ENCODE measurements at regions not wholly inside any gene's neighbourhood (a gene's known extent, or its start where the extent isn't known, plus 50 kb on each side); places are given as distances from the start of the nearest gene placed in this dataset.

DNA sequence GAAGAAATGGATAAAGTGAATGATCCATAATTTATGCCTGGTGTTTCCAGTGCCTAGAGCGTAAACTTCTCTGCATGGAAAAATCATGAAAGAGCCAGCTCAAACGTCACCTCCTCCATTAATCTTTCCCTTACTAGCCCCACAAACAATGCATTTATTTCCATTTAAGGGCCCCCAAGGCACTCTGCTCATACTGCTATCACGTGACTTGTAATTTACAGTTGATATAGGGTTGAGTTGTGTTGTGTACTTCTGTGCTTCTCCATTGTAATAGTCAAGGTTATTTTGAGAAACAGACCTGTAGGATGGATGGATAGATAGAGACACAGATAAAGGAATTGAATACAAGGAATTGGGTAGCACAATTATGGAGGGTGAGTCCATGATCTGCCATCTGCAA, 1034.7 kb upstream of the GHITM start:
- DNase-seq (ENCODE audit: low spot score) (no peak), ATAC-seq (ENCODE audit: low FRiP score) (no peak)
- no peak for TF ChIP-seq CTCF (IDR thresholded peaks at IDR 0.05)

DNA sequence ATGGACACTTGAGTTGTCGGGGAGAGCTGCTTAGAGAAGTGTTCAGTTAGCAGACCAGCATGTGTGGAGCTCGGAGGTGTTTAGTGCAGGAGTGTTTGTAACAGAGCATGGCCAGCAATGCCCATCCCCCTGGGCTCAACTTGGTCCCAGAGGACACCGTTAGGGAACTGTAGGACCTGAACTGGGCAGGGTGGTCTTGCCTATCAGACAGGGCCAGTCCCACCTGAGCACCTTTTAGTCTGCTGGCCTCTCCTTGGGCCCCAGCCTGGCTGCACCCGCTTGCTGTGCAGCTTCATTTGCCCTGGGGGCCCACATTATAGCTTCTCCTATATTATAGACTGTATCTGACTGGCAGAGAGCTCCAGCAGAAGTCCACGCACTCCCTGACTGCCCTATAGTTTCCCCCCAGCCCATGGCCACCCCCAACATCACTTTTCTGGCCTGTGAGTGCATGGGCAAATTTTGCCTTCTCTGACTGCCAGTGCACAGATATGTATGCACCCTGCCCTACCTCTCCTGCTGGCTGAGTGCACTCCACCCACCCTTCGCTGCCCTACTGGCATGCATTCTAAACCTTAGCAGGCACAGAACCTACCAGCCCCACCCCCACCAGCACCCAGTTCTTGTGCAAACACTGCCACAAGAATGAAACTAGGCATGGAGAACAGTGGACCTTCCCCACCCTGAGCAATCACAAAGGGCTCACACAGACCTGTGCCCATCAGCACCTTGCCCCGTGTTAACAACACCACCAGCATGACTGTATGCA, 1030.6 kb upstream of the GHITM start:
- ATAC-seq (ENCODE audit: low FRiP score) (no peak), DNase-seq (ENCODE audit: low spot score) (no peak)
- TF ChIP-seq CTCF (IDR thresholded peaks at IDR 0.05), result no peak

GRCh38 chr10:83119346-83119745, 1020.0 kb upstream of the GHITM start:
- DNase-seq (ENCODE audit: low spot score) (no peak), ATAC-seq (ENCODE audit: low FRiP score) (no peak)
- TF ChIP-seq CTCF (IDR thresholded peaks at IDR 0.05), result no peak

DNA sequence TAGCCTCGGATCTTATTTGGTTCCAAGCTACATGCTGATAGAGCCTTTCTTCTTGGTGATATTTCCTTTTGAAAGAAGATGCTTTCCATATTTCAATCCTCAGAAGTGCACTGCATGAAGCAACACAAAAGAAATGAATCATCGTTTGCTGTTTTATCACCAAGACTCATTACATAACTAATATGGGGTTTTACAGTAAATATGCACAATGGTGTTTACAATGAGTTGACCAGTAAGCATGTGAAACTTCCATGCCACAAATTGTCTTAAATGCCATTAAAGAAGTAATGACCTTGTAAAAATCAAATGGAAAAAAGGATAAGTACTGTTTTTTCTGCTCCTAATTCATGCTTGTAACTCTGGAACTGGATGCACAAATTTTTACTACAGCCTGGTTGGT, 1017.0 kb upstream of the GHITM start:
- no peak for TF ChIP-seq CTCF (IDR thresholded peaks at IDR 0.05)
- no peak for DNase-seq (ENCODE audit: low spot score)
- ATAC-seq (ENCODE audit: low FRiP score), result no peak

DNA sequence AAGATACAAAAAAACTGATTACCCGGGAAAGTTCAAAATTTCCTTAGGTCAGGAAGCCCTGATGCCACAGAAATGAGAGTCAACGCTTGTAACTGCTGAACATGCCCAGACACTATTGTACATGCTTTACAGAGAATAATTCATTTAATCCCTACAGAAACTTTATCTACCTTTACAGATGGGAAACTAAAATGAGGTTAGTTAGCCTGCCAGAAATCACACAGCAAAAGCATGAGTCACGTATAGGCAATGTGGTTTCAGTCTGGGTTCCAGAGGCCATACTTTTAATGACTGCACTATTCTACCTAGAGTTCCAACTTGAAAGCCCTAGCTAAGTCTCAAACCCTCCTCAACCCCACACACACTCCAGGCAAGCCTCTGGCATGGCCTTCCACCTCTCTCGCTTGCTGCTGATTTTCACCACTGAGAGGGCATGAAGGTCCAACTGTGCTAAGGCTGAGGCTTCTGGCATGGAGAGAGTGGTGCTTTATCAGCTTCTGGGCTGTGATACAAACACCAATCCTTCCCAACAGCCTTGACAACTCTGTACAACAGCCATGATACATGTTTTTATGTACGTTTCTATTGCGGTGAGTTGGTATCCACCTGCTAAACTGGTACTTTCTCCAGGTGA, 1011.2 kb upstream of the GHITM start:
- no peak for DNase-seq (ENCODE audit: low spot score)
- ATAC-seq (ENCODE audit: low FRiP score), result no peak
- no peak for TF ChIP-seq CTCF (IDR thresholded peaks at IDR 0.05)

DNA sequence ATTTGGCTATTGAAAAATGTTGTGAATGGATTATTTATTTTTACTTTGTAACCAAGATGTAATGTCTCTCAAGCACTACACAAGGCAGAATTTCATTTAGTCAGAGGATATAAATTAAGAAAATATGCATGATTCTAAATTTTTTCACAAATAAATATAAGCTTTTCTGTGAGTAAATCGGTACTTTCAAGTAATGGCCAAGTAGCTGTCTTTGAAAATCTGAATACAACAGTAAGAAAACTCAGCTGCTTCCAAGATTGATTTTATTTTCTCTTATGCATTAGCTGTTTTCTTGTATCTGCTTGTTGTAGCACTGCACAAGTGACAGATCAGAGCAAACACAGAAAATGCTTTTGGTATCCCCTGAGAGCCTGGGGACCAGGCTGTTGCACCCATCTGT, 998.5 kb upstream of the GHITM start:
- no peak for ATAC-seq (ENCODE audit: low FRiP score)
- TF ChIP-seq CTCF (IDR thresholded peaks at IDR 0.05), result no peak
- no peak for DNase-seq (ENCODE audit: low spot score)

GRCh38 chr10:83142074-83142563, 997.2 kb upstream of the GHITM start:
- no peak for TF ChIP-seq CTCF (IDR thresholded peaks at IDR 0.05)
- DNase-seq (ENCODE audit: low spot score), result no peak
- no peak for ATAC-seq (ENCODE audit: low FRiP score)
